Large intestine (tissue), 3 donors: ENCODE measurements at regions not wholly inside any gene's neighbourhood (a gene's known extent, or its start where the extent isn't known, plus 50 kb on each side); places are given as distances from the start of the nearest gene placed in this dataset.
"Not testable (repeated sequence)": the region's sequence is repeated elsewhere in the genome, so short reads cannot be mapped to it uniquely, and the experiment has no call there.

Experiments used
- DNase-seq, 2 donors: peaks; one replicate each; pipeline versions ENCODE4 v3.0.0 to v3.0.0-alpha.2; 2013
- H3K27ac ChIP-seq: one replicate; pipeline ENCODE4 v1.5.1; 2013; ENCODE audit warnings: low read length
- H3K27me3 ChIP-seq: 2 replicates; pipeline ENCODE4 v1.6.1; 2013; ENCODE audit warnings: low read length; ENCODE audit not compliant: control insufficient read depth, insufficient read depth
- H3K36me3 ChIP-seq: 2 replicates; pipeline ENCODE4 v1.6.1; 2013; ENCODE audit warnings: low read length; ENCODE audit not compliant: control insufficient read depth, insufficient read depth
- H3K4me1 ChIP-seq: one replicate; pipeline ENCODE4 v1.6.1; 2013; ENCODE audit warnings: low read length; ENCODE audit not compliant: control insufficient read depth, insufficient read depth
- H3K4me3 ChIP-seq: one replicate; pipeline ENCODE4 v1.5.1; 2013; ENCODE audit warnings: low read length
- H3K9me3 ChIP-seq: one replicate; pipeline ENCODE4 v1.6.1; 2013; ENCODE audit warnings: mild to moderate bottlenecking, low read depth, low read length, moderate library complexity; ENCODE audit not compliant: control insufficient read depth
- WGBS: methylation state at CpG from one replicate; pipeline ENCODE4 v1.1.5; 2013; ENCODE audit warnings: low lambda C conversion rate; ENCODE audit not compliant: insufficient coverage; 5-methylcytosine and 5-hydroxymethylcytosine counted together

- no CpG with 5 or more reads among the region's 5 CpGs for WGBS
- no peaks in the 10 kb centered on the region for H3K36me3 ChIP-seq
- H3K27ac ChIP-seq, result no peak overlapping the region
- H3K9me3 ChIP-seq, result peaks cover 2% of the 10 kb centered on the region
- H3K4me3 ChIP-seq, result no peak overlapping the region
- H3K4me1 ChIP-seq, result no peaks in the 10 kb centered on the region
- H3K27me3 ChIP-seq, result no peaks in the 10 kb centered on the region
- no peak for DNase-seq
Measured at GRCh38 chr7:152520861-152521302, 85.1 kb upstream of the KMT2C start.

DNA sequence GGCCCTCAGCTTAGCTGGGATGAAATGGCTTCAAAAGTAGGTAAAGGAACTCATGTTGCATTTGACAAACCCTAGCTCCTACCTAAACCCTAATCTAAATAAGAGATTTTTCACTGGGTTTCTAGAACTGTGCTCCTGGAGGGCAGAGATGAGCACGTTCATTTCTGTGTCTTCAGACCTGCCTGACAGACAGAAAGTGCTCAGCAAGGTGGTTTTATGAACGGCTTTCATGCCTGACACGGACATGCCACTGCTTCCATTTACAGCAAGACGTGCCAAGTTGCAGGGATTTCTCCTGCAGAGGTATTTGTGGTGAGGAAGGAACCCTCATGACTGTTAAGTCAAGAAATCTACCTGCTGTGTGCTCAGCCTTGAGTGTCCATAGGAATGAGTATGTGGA, 83.5 kb upstream of the KMT2C start:
- Histone ChIP-seq H3K9me3 (peaks cover 2% of the 10 kb centered on the region), H3K27me3 (no peaks in the 10 kb centered on the region), H3K4me1 (no peaks in the 10 kb centered on the region), H3K27ac (no peak overlapping the region), H3K4me3 (no peak overlapping the region), H3K36me3 (no peaks in the 10 kb centered on the region)
- no CpG with 5 or more reads among the region's 4 CpGs for WGBS
- DNase-seq, result no peak

- H3K36me3 ChIP-seq, result no peaks in the 10 kb centered on the region
- no peaks in the 10 kb centered on the region for H3K4me1 ChIP-seq
- no peak overlapping the region for H3K27ac ChIP-seq
- no peak for DNase-seq
- 100% methylated on average over 1 of the region's 9 CpGs for WGBS
- no peak overlapping the region for H3K4me3 ChIP-seq
- peaks cover 2% of the 10 kb centered on the region for H3K9me3 ChIP-seq
- H3K27me3 ChIP-seq, result no peaks in the 10 kb centered on the region
Measured at GRCh38 chr7:152516216-152516615, 80.4 kb upstream of the KMT2C start.

DNA sequence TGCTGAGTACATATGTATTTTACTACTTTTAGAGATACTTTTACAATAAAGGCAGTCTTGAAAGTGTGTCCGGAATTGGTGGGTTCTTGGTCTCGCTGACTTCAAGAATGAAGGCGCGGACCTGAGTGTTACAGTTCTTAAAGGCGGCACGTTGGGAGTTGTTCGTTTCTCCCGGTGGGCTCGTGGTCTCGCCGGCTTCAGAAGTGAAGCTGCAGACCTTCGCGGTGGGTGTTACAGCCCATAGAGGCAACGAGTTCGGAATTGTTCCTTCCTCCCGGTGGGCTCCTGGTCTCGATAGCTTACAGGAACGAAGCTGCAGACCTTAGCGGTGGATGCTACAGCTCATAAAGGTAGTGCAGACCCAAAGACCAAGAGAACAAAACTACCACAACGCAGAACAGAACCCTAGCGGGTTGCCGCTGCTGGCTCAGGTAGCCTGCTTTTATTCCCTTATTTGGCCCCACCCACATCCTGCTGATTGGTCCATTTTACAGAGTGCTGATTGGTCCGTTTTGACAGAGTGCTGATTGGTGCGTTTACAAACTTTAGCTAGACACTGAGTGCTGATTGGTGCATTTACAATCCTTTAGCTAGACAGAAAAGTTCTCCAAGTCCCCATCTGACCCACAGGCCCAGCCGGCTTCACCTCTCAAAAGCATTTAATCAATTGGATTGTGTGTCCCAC, 79.6 kb upstream of the KMT2C start:
- not testable (repeated sequence) for H3K4me1 ChIP-seq, H3K9me3 ChIP-seq, DNase-seq, H3K36me3 ChIP-seq, H3K4me3 ChIP-seq, H3K27ac ChIP-seq, H3K27me3 ChIP-seq
- 100% methylated on average over 1 of the region's 25 CpGs for WGBS

DNA sequence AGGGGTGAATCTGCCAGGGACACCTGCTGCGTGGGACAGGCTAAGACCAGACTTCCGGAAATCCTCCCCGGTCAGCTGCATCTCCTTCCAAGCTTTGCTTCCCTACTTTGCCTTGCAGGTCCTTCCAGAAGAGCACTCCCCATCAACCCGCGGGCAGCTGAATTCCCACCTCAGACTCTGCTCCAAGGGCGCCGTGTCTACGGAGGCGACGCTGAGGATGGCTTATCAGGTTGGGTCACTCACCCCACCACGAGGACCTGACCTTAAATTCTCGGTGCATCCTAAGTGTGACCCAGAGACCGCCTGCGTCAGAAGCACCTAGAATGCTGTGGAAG, 78.9 kb upstream of the KMT2C start:
- Histone ChIP-seq H3K4me1 (no peaks in the 10 kb centered on the region), H3K4me3 (no peak overlapping the region), H3K27ac (no peak overlapping the region), H3K27me3 (no peaks in the 10 kb centered on the region), H3K9me3 (peaks cover 2% of the 10 kb centered on the region), H3K36me3 (no peaks in the 10 kb centered on the region)
- DNase-seq, result no peak
- WGBS, result no CpG with 5 or more reads among the region's 14 CpGs

GRCh38 chr7:152513861-152514770, 78.3 kb upstream of the KMT2C start:
- H3K27ac ChIP-seq, result no peak overlapping the region
- H3K4me1 ChIP-seq, result no peaks in the 10 kb centered on the region
- no peak for DNase-seq
- WGBS, result 100% methylated on average over 2 of the region's 20 CpGs
- no peaks in the 10 kb centered on the region for H3K27me3 ChIP-seq
- no peak overlapping the region for H3K4me3 ChIP-seq
- no peaks in the 10 kb centered on the region for H3K36me3 ChIP-seq
- peaks cover 2% of the 10 kb centered on the region for H3K9me3 ChIP-seq

DNA sequence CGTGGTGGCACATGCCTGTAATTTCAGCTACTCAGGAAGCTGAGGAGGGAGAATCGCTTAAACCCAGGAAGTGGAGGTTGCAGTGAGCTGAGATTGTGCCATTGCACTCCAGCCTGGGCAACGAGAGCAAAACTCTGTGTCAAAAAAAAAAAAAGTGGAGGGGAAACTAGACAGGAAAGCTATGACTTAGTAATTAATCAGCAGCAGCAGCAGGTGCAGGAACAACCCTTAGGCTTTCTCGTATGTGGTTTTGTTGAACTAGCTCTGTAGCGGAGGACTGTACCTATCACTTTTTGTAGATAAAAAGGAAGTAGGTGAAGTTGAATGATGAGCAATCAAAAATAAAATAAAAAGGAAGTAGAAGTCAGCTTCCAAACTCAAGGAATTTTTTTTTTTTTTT, 76.9 kb upstream of the KMT2C start:
- WGBS, result no CpG with 5 or more reads among the region's 5 CpGs
- DNase-seq, result no peak

DNA sequence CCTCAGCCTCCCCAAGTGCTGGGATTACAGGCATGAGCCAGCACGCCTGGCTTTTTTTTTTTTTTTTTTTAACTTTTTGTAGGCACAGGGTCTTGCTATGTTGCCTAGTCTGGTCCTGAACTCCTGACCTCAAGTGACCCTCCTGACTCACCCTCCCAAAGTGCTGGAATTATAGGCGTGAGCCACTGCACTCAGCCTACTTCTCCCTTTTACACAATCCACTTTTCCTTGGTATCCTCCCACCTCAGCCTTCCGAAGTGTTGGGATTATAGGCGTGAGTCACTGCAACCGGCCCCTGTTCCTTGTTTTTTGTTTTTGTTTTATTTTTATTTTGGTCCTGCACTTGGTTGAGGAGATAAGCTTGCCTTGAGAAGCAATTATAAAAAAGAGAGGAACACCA, 75.9 kb upstream of the KMT2C start:
- no peak overlapping the region for H3K27ac ChIP-seq
- H3K4me1 ChIP-seq, result no peaks in the 10 kb centered on the region
- H3K9me3 ChIP-seq, result peaks cover 2% of the 10 kb centered on the region
- no peaks in the 10 kb centered on the region for H3K27me3 ChIP-seq
- no peak overlapping the region for H3K4me3 ChIP-seq
- H3K36me3 ChIP-seq, result no peaks in the 10 kb centered on the region
- DNase-seq, result no peak
- 83% methylated on average over 3 of the region's 5 CpGs for whole genome bisulfite sequencing

More for the DNA sequence above, 76.9 kb upstream of the KMT2C start:
- Histone ChIP-seq H3K4me3 (no peak overlapping the region), H3K27ac (no peak overlapping the region), H3K27me3 (no peaks in the 10 kb centered on the region), H3K36me3 (no peaks in the 10 kb centered on the region), H3K9me3 (peaks cover 2% of the 10 kb centered on the region), H3K4me1 (no peaks in the 10 kb centered on the region)

- no peaks in the 10 kb centered on the region for H3K4me1 ChIP-seq
- H3K36me3 ChIP-seq, result no peaks in the 10 kb centered on the region
- H3K27me3 ChIP-seq, result no peaks in the 10 kb centered on the region
- no peak for DNase-seq
- H3K4me3 ChIP-seq, result no peak overlapping the region
- H3K27ac ChIP-seq, result no peak overlapping the region
- H3K9me3 ChIP-seq, result no peaks in the 10 kb centered on the region
Measured at GRCh38 chr7:152508701-152509100, 72.9 kb upstream of the KMT2C start.

- no peaks in the 10 kb centered on the region for H3K9me3 ChIP-seq
- H3K36me3 ChIP-seq, result no peaks in the 10 kb centered on the region
- H3K4me3 ChIP-seq, result no peak overlapping the region
- no peak overlapping the region for H3K27ac ChIP-seq
- no peaks in the 10 kb centered on the region for H3K4me1 ChIP-seq
- no peak for DNase-seq
- H3K27me3 ChIP-seq, result no peaks in the 10 kb centered on the region
- no CpG with 5 or more reads among the region's 2 CpGs for WGBS
Measured at GRCh38 chr7:152505606-152506005, 69.8 kb upstream of the KMT2C start.
